NCI-H1417 (cell line): ENCODE measurements at regions not wholly inside any gene's neighbourhood (a gene's known extent, or its start where the extent isn't known, plus 50 kb on each side); places are given as distances from the start of the nearest gene placed in this dataset.

Source experiments
- DNase-seq, 3 experiments: peaks; one replicate each; lab custom pipeline; 2025; lab: John Stamatoyannopoulos, UW

- peak in 1 of 3 experiments; percentile 38 for DNase-seq
Observed at GRCh38 chr16:79658301-79659033, 57.9 kb upstream of the MAF start.

GRCh38 chr16:79656553-79657115, 56.1 kb upstream of the MAF start:
- peak; percentile 81 to 98 (median 83) for DNase-seq

- DNase-seq: peak in 2 of 3 experiments; percentile 25 to 63
Observed at GRCh38 chr16:79653373-79653891, 52.9 kb upstream of the MAF start.

- no peak for DNase-seq
Observed at GRCh38 chr16:79651363-79651762, 50.8 kb upstream of the MAF start.
